GM12878 (cell line): ENCODE measurements at regions not wholly inside any gene's neighbourhood (a gene's known extent, or its start where the extent isn't known, plus 50 kb on each side); places are given as distances from the start of the nearest gene placed in this dataset.
"Not testable (repeated sequence)": the region's sequence is repeated elsewhere in the genome, so short reads cannot be mapped to it uniquely, and the experiment has no call there.

Source experiments
- ATAC-seq: fragments of 200-7000 bp; cut with Tn5 transposase; 3 replicates; pipeline ENCODE4 v1.9.1; 2020; ENCODE audit warnings: mild to moderate bottlenecking, moderate library complexity
- BruUV-seq: library from RNA; stranded (reverse); fragments of 400-500 nt; replicated peaks from 2 replicates; lab custom pipeline; 2021; lab: Mats Ljungman, UMichigan
- CTCF ChIA-PET: fragments of 300-600 bp; sonication (Branson Sonifier 250); formaldehyde crosslinking; extraction: SDS; loops from one replicate; lab custom pipeline; 2021; ENCODE audit warnings: inconsistent platforms; lab: Yijun Ruan, JAX
- POLR2A ChIA-PET: fragments of 350-600 bp; formaldehyde crosslinking; extraction: SDS; loops from one replicate; lab custom pipeline; 2021; ENCODE audit warnings: inconsistent platforms; lab: Charles Lee
- RAD21 ChIA-PET: fragments of 300-600 bp; sonication (Branson Sonifier 250); formaldehyde crosslinking; loops from one replicate; lab custom pipeline; 2023; ENCODE audit warnings: antibody characterized with exemption; ENCODE audit not compliant: unreplicated experiment; lab: Charles Lee
- SMC1A ChIA-PET: fragments of 300-600 bp; sonication (Branson Sonifier 250); formaldehyde crosslinking; loops from one replicate; lab custom pipeline; 2023; ENCODE audit not compliant: unreplicated experiment, uncharacterized antibody; lab: Charles Lee
- DNase-seq: peaks from one replicate; pipeline ENCODE4 v3.0.0-alpha.2; 2011; ENCODE audit warnings: low read depth, low spot score
- FAIRE-seq: peaks from 3 replicates; lab custom pipeline; 2011; peaks lifted over from hg19 to GRCh38; lab: Jason Lieb, UNC
- H2AFZ ChIP-seq: 2 replicates; pipeline ENCODE4 v1.6.0; 2011; ENCODE audit warnings: low read depth, low read length, control low read depth; ENCODE audit not compliant: control insufficient read depth
- H3K27ac ChIP-seq: 2 replicates; pipeline ENCODE4 v1.5.1; 2011; ENCODE audit warnings: control low read depth; ENCODE audit not compliant: control insufficient read depth, insufficient read depth
- H3K27me3 ChIP-seq, 2 experiments: replicated peaks in 1 of 2; 2 replicates each; pipeline versions ENCODE4 v1.6.0 to v1.6.1; 2011; ENCODE audit warnings: low read length in 1 of 2; ENCODE audit not compliant: control insufficient read depth in 2 of 2, insufficient read depth in 2 of 2
- H3K36me3 ChIP-seq, 2 experiments: 2 replicates each; pipeline ENCODE4 v1.5.1; 2011; ENCODE audit warnings: low read length in 1 of 2; ENCODE audit not compliant: control insufficient read depth in 2 of 2, insufficient read depth in 2 of 2
- H3K4me1 ChIP-seq: 2 replicates; pipeline ENCODE4 v1.6.1; 2011; ENCODE audit warnings: mild to moderate bottlenecking, low read length, moderate library complexity, mixed read lengths; ENCODE audit not compliant: control insufficient read depth, insufficient read depth
- H3K4me2 ChIP-seq: 2 replicates; pipeline ENCODE4 v1.6.0; 2011; ENCODE audit warnings: control low read depth; ENCODE audit not compliant: control insufficient read depth, insufficient read depth
- H3K4me3 ChIP-seq: fragments of 200-600 bp; sonication (generic); 2 replicates; pipeline ENCODE4 v1.5.1; 2016
- H3K79me2 ChIP-seq: 2 replicates; pipeline ENCODE4 v1.6.0; 2011; ENCODE audit warnings: low read length; ENCODE audit not compliant: control insufficient read depth, insufficient read depth
- H3K9ac ChIP-seq: 2 replicates; pipeline ENCODE4 v1.8.0; 2011; ENCODE audit warnings: low read length, control low read depth, mixed read lengths; ENCODE audit not compliant: control insufficient read depth, insufficient read depth
- H3K9me3 ChIP-seq: replicated peaks from 3 replicates; pipeline ENCODE4 v1.5.1; 2011; ENCODE audit warnings: mild to moderate bottlenecking, low read length; ENCODE audit not compliant: control insufficient read depth, insufficient read depth
- H4K20me1 ChIP-seq: 2 replicates; pipeline ENCODE4 v1.6.0; 2011; ENCODE audit not compliant: control insufficient read depth, insufficient read depth
- HDAC6 ChIP-seq: fragments of 200-600 bp; sonication (generic); IDR thresholded peaks from one replicate; pipeline ENCODE4 v1.8.0; 2017; ENCODE audit warnings: antibody characterized with exemption; ENCODE audit not compliant: unreplicated experiment
- IRF3 ChIP-seq: fragments of 450-650 bp; IDR thresholded peaks from 2 replicates; pipeline ENCODE4 v1.6.1; 2014; ENCODE audit warnings: mild to moderate bottlenecking
- USF1 ChIP-seq: IDR thresholded peaks from 2 replicates; pipeline ENCODE4 v1.6.1; 2011; ENCODE audit warnings: borderline replicate concordance, low read depth, mild to moderate bottlenecking, moderate library complexity, mixed read lengths, low read length; ENCODE audit not compliant: insufficient read depth; ENCODE audit errors: extremely low read length
- WRNIP1 ChIP-seq: IDR thresholded peaks from 2 replicates; pipeline ENCODE4 v1.6.1; 2011; ENCODE audit warnings: low read depth, low read length, improper control_type of control experiment, borderline replicate concordance
- ZBED1 ChIP-seq: IDR thresholded peaks from 2 replicates; pipeline ENCODE4 v1.6.1; 2016; ENCODE audit warnings: borderline replicate concordance
- WGBS: methylation state at CpG from one replicate; pipeline ENCODE4 v1.1.6; 2016; ENCODE audit warnings: low lambda C conversion rate; ENCODE audit not compliant: insufficient replicate concordance, insufficient coverage; ENCODE audit errors: missing lambda C conversion rate; 5-methylcytosine and 5-hydroxymethylcytosine counted together
- in situ Hi-C: fragments of 300-500 bp; cut with MboI; formaldehyde crosslinking; loops from 9 replicates; pipeline ENCODE4 v1.14.3; 2018; ENCODE audit warnings: mixed read lengths
- intact Hi-C: fragments of 100-400 bp; cut with micrococcal nuclease; formaldehyde crosslinking; loops from one replicate; pipeline ENCODE4 v1.14.2; 2022; ENCODE audit not compliant: unreplicated experiment
- TF ChIP-seq, protein P1 (sequence below): fragments of 450-650 bp; IDR thresholded peaks from 2 replicates; pipeline ENCODE4 v1.6.1; 2016; ENCODE audit warnings: mild to moderate bottlenecking

DNA sequence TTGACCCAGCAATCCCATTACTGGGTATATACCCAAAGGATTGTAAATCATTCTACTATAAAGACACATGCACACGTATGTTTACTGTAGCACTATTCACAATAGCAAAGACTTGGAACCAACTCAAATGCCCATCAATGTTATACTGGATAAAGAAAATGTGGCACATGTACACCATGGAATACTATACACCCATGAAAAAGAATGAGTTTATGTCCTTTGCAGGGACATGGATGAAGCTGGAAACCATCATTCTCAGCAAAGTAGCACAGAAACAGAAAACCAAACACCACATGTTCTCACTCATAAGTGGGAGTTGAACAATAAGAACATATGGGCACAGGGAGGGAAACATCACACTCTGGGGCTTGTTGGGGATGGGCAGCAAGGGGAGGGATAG is 83.0 kb upstream of the GRIN3A start:
- H3K4me1 ChIP-seq, H3K4me2 ChIP-seq, RAD21 ChIA-PET, SMC1A ChIA-PET, FAIRE-seq, H3K27ac ChIP-seq, H3K9ac ChIP-seq, H2AFZ ChIP-seq, intact Hi-C loops, H3K36me3 ChIP-seq, CTCF ChIA-PET, H3K4me3 ChIP-seq, POLR2A ChIA-PET, H3K79me2 ChIP-seq, ATAC-seq, H4K20me1 ChIP-seq, BruUV-seq, in situ Hi-C loops, H3K9me3 ChIP-seq, H3K27me3 ChIP-seq, DNase-seq: not testable (repeated sequence)
- 0% methylated on average over 1 of the region's 1 CpG for WGBS

DNA sequence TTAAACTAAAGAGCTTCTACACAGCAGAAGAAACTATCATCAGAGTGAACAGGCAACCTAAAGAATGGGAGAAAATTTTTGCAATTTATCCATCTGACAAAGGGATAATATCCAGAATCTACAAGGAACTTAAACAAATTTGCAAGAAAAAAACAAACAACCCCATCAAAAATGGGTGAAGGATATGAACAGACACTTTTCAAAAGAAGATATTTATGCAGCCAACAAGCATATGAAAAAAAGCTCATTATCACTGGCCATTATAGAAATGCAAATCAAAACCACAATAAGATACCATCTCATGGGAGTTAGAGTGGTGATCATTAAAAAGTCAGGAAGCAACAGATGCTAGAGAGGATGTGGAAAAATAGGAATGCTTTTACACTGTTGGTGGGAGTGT is 82.5 kb upstream of the GRIN3A start:
- RAD21 ChIA-PET, H3K9ac ChIP-seq, H3K27me3 ChIP-seq, FAIRE-seq, H3K9me3 ChIP-seq, intact Hi-C loops, CTCF ChIA-PET, DNase-seq, in situ Hi-C loops, H4K20me1 ChIP-seq, H3K4me1 ChIP-seq, H3K79me2 ChIP-seq, ATAC-seq, BruUV-seq, H3K27ac ChIP-seq, H3K4me3 ChIP-seq, H3K4me2 ChIP-seq, H3K36me3 ChIP-seq, POLR2A ChIA-PET, SMC1A ChIA-PET, H2AFZ ChIP-seq: not testable (repeated sequence)

DNA sequence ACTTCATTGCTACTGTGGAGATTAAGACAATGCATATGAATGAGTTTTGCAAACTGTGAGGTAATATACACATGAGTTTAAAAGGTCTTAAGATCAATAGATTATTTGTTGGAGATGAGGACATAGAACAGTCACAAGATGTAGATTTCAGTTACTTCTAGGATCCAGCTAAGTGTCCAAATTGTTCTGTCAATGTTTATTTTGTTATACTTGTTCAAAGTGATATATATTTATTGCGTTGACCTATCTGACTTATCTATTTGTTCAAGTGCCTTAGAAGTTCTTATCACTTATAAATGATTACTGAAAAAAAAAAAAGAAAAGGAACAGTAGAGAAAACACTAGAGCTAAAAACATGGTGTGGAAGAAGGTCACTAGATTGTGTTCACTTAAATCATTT is 75.6 kb upstream of the GRIN3A start:
- H3K9me3 ChIP-seq = no peaks in the 10 kb centered on the region
- ChIA-PET CTCF (interaction anchor here (1.1 kb wide), 1 partner anchor 11 kb away, joined by 4 read pairs; no protein-coding TSS in a partner anchor), RAD21 (no interaction called here), POLR2A (no interaction called here), SMC1A (no interaction called here)
- in situ Hi-C loops (no loop called here), intact Hi-C loops (no loop called here)
- FAIRE-seq (no peak), DNase-seq (no peak), ATAC-seq (no peak)
- H3K9ac ChIP-seq = no peak overlapping the region
- H4K20me1 ChIP-seq = no peaks in the 10 kb centered on the region
- no peaks in the 10 kb centered on the region for H3K4me1 ChIP-seq
- H3K36me3 ChIP-seq = no peaks in the 10 kb centered on the region
- BruUV-seq = no TSS peak
- no peak overlapping the region for H2AFZ ChIP-seq
- H3K4me3 ChIP-seq = no peak overlapping the region
- no peak overlapping the region for H3K27ac ChIP-seq
- no peaks in the 10 kb centered on the region for H3K79me2 ChIP-seq
- WGBS = 50% methylated on average over 1 of the region's 1 CpG
- no peaks in the 10 kb centered on the region for H3K27me3 ChIP-seq
- no peak overlapping the region for H3K4me2 ChIP-seq
- no peak for TF ChIP-seq USF1
- TF ChIP-seq ZBED1 = no peak
- TF ChIP-seq HDAC6 = no peak
- TF ChIP-seq IRF3 = no peak
- TF ChIP-seq, protein P1, sequence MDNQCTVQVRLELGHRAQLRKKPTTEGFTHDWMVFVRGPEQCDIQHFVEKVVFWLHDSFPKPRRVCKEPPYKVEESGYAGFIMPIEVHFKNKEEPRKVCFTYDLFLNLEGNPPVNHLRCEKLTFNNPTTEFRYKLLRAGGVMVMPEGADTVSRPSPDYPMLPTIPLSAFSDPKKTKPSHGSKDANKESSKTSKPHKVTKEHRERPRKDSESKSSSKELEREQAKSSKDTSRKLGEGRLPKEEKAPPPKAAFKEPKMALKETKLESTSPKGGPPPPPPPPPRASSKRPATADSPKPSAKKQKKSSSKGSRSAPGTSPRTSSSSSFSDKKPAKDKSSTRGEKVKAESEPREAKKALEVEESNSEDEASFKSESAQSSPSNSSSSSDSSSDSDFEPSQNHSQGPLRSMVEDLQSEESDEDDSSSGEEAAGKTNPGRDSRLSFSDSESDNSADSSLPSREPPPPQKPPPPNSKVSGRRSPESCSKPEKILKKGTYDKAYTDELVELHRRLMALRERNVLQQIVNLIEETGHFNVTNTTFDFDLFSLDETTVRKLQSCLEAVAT = no peak
- no peak for TF ChIP-seq WRNIP1
